HepG2 (cell line): ENCODE measurements at regions not wholly inside any gene's neighbourhood (a gene's known extent, or its start where the extent isn't known, plus 50 kb on each side); places are given as distances from the start of the nearest gene placed in this dataset.

Experiments used
- ATAC-seq: fragments of 200-7000 bp; cut with Tn5 transposase; 3 replicates; pipeline ENCODE4 v1.9.1; 2020; ENCODE audit warnings: mild to moderate bottlenecking, moderate library complexity
- BruUV-seq: library from RNA; stranded (reverse); fragments of 400-500 nt; replicated peaks from 2 replicates; lab custom pipeline; 2021; lab: Mats Ljungman, UMichigan
- CTCF ChIA-PET: fragments of 300-600 bp; formaldehyde crosslinking; extraction: SDS; loops from one replicate; lab custom pipeline; 2021; ENCODE audit warnings: low total read pairs, inconsistent platforms, low intra/inter-chr PET ratio; lab: Yijun Ruan, JAX
- POLR2A ChIA-PET: fragments of 350-600 bp; sonication (Branson Sonifier 250); formaldehyde crosslinking; loops from one replicate; lab custom pipeline; 2020; ENCODE audit warnings: antibody characterized with exemption, inconsistent platforms; lab: Yijun Ruan, JAX
- DNase-seq: peaks from one replicate; pipeline ENCODE4 v3.0.0-alpha.2; 2015; ENCODE audit warnings: low spot score
- FAIRE-seq: peaks from 3 replicates; lab custom pipeline; 2011; peaks lifted over from hg19 to GRCh38; lab: Jason Lieb, UNC
- H2AFZ ChIP-seq: one replicate; pipeline ENCODE4 v1.6.1; 2011; ENCODE audit warnings: low read length, inconsistent platforms
- H3K27ac ChIP-seq: fragments of 300-600 bp; 3 replicates; pipeline ENCODE4 v1.8.0; 2011; ENCODE audit warnings: mixed run types, mild to moderate bottlenecking, mixed read lengths, low read length, inconsistent platforms; ENCODE audit not compliant: insufficient read depth; ENCODE audit errors: extremely low read length
- H3K27me3 ChIP-seq, 2 experiments: fragments of 200-600 bp in 1 of 2; 2 replicates in 1 of 2; 3 replicates in 1 of 2; pipeline versions ENCODE4 v1.6.0 to v1.8.0; 2011; ENCODE audit warnings: low read length in 2 of 2, mild to moderate bottlenecking in 2 of 2, moderate library complexity in 2 of 2, inconsistent platforms in 1 of 2; ENCODE audit not compliant: insufficient read depth in 2 of 2, control insufficient read depth in 1 of 2
- H3K36me3 ChIP-seq, 2 experiments: fragments of 200-600 bp in 1 of 2; replicated peaks in 1 of 2; 2 replicates in 1 of 2; 3 replicates in 1 of 2; pipeline versions ENCODE4 v1.5.1 to v1.8.0; 2011; ENCODE audit warnings: low read length in 2 of 2, inconsistent platforms in 1 of 2; ENCODE audit not compliant: insufficient read depth in 2 of 2, control insufficient read depth in 1 of 2
- H3K4me1 ChIP-seq: 2 replicates; pipeline ENCODE4 v1.5.1; 2012; ENCODE audit warnings: low read length, inconsistent platforms; ENCODE audit not compliant: insufficient read depth
- H3K4me2 ChIP-seq: 2 replicates; pipeline ENCODE4 v1.6.0; 2011; ENCODE audit warnings: low read depth, low read length, inconsistent platforms
- H3K4me3 ChIP-seq, 3 experiments: fragments of 200-600 bp in 1 of 3; sonication (generic), shearing (Covaris generic) in 1 of 3; replicated peaks in 1 of 3; 2 replicates each; pipeline ENCODE4 v1.5.1; 2011 to 2016; ENCODE audit warnings: low read length in 3 of 3, inconsistent platforms in 2 of 3, low read depth in 2 of 3, mild to moderate bottlenecking in 2 of 3, control low read depth in 1 of 3, mixed read lengths in 1 of 3; ENCODE audit not compliant: insufficient read depth in 1 of 3
- H3K79me2 ChIP-seq: one replicate; pipeline ENCODE4 v1.6.1; 2011; ENCODE audit warnings: low read length, inconsistent platforms; ENCODE audit not compliant: insufficient read depth
- H3K9ac ChIP-seq: 2 replicates; pipeline ENCODE4 v1.6.0; 2011; ENCODE audit warnings: mild to moderate bottlenecking, low read depth, low read length, inconsistent platforms; ENCODE audit not compliant: insufficient read depth
- H3K9me3 ChIP-seq: 2 replicates; pipeline ENCODE4 v1.5.1; 2012; ENCODE audit warnings: mild to moderate bottlenecking, low read length
- H4K20me1 ChIP-seq: 2 replicates; pipeline ENCODE4 v1.6.0; 2011; ENCODE audit warnings: inconsistent platforms, mild to moderate bottlenecking, low read length, moderate library complexity; ENCODE audit not compliant: insufficient read depth
- CBX1 ChIP-seq: IDR thresholded peaks from one replicate; pipeline ENCODE4 v1.6.1; 2016; ENCODE audit warnings: antibody characterized with exemption, low read depth
- EHMT2 ChIP-seq: fragments of 200-600 bp; sonication (generic); IDR thresholded peaks from 2 replicates; pipeline ENCODE4 v1.7.0; 2017; ENCODE audit warnings: antibody characterized with exemption, low read depth, low read length, borderline replicate concordance
- FOXP1 ChIP-seq, 2 experiments: fragments of 450-650 bp in 1 of 2; IDR thresholded peaks; 2 replicates each; pipeline ENCODE4 v1.6.1; 2017 to 2018; ENCODE audit warnings: antibody characterized with exemption in 1 of 2
- FUBP1 ChIP-seq: sonication (generic); formaldehyde crosslinking; IDR thresholded peaks from 2 replicates; pipeline ENCODE4 v1.5.1; 2020; ENCODE audit warnings: missing genetic modification reagents, mild to moderate bottlenecking, borderline replicate concordance
- GABPA ChIP-seq, 2 experiments: IDR thresholded peaks; 2 replicates each; pipeline ENCODE4 v1.6.1; 2011 to 2016; ENCODE audit warnings: low read depth in 2 of 2, low read length in 1 of 2, missing biosample characterization in 1 of 2, missing genetic modification characterization in 1 of 2
- GATAD1 ChIP-seq: IDR thresholded peaks from 2 replicates; pipeline ENCODE4 v1.6.1; 2016; ENCODE audit warnings: missing genetic modification reagents, missing compliant biosample characterization
- HMG20A ChIP-seq: IDR thresholded peaks from 2 replicates; pipeline ENCODE4 v1.6.1; 2016; ENCODE audit warnings: borderline replicate concordance
- KMT2A ChIP-seq: sonication (generic); formaldehyde crosslinking; IDR thresholded peaks from 2 replicates; pipeline ENCODE4 v1.4.0; 2020; ENCODE audit warnings: missing genetic modification reagents
- RNF2 ChIP-seq: fragments of 450-650 bp; conservative IDR thresholded peaks from 2 replicates; pipeline ENCODE4 v1.6.1; 2016; ENCODE audit warnings: low read depth
- THAP11 ChIP-seq: IDR thresholded peaks from 2 replicates; pipeline ENCODE4 v1.6.1; 2016; ENCODE audit warnings: missing biosample characterization, missing genetic modification reagents
- ZNF136 ChIP-seq: sonication (generic); formaldehyde crosslinking; IDR thresholded peaks from 2 replicates; pipeline ENCODE4 v1.8.1; 2022; ENCODE audit warnings: low read depth, mild to moderate bottlenecking, moderate library complexity, missing genetic modification reagents
- ZNF205 ChIP-seq: IDR thresholded peaks from 2 replicates; pipeline ENCODE4 v1.6.1; 2018; ENCODE audit warnings: missing biosample characterization, missing genetic modification reagents
- ZNF407 ChIP-seq: sonication (generic); formaldehyde crosslinking; IDR thresholded peaks from one replicate; pipeline ENCODE4 v1.5.1; 2020; ENCODE audit warnings: mild to moderate bottlenecking, missing genetic modification reagents; ENCODE audit errors: not compliant biosample characterization
- ZNF879 ChIP-seq: sonication (generic); formaldehyde crosslinking; IDR thresholded peaks from 2 replicates; pipeline ENCODE4 v1.8.1; 2023; ENCODE audit warnings: missing genetic modification reagents
- whole genome bisulfite sequencing: methylation state at CpG from one replicate; pipeline ENCODE4 v1.1.6; 2017; ENCODE audit warnings: low lambda C conversion rate; 5-methylcytosine and 5-hydroxymethylcytosine counted together
- in situ Hi-C: cut with HindIII; loops from 2 replicates; pipeline ENCODE4 v1.10.0; 2017; ENCODE audit warnings: low pct_unique_long_range_greater_than_20kb; ENCODE audit not compliant: extremely low pct_ligation_motif_present
- intact Hi-C: fragments of 100-400 bp; cut with micrococcal nuclease; formaldehyde crosslinking; loops from one replicate; pipeline ENCODE4 v1.10.0; 2022; ENCODE audit not compliant: unreplicated experiment

DNA sequence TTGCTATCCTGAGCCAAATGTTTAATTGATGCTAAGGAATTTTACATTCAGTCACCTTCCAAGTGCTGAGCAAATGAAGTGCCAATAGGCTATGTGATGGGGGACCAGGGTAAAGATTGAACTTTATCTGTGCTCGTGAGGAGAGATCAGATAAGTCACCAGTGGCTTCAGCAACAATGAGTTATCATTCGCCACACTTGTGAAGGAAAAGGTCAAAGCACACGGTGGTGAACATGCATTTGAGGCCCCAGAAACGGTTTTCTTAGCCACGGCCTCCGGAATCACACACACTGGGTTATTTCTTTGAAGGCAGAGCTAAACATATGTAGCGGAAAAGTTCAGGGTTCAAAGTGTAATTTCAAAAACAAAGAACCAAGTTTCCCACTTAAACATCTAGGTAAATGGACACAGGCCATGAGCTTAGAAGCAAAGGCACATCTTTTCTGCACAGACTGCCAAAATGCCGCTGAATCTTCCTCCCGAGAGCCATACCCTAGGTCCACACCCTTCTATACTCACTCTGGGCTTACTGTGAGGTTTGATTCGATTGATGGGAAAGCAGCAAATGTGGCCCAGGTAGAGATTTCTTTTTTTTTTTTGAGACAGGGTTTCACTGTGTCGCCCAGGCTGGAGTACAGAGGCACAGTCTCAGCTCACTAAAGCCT is 268.5 kb downstream of the SHQ1 start:
- Histone ChIP-seq H3K27me3 (no peaks in the 10 kb centered on the region), H3K4me1 (peaks cover 92% of the 10 kb centered on the region), H4K20me1 (no peaks in the 10 kb centered on the region), H3K79me2 (no peaks in the 10 kb centered on the region), H3K9me3 (no peaks in the 10 kb centered on the region), H3K9ac (peak overlapping the region; percentile 50), H2AFZ (no peak overlapping the region), H3K36me3 (no peaks in the 10 kb centered on the region), H3K27ac (peak overlapping the region; percentile 82), H3K4me3 (peak overlapping the region in 1 of 3 experiments; percentile 10; a peak in 1 of 6 replicates), H3K4me2 (peak overlapping the region; percentile 66)
- POLR2A ChIA-PET: interaction anchor here (1.0 to 5.5 kb wide), 4 partner anchors 8 to 36 kb away, joined by 3 to 46 read pairs (median 9); no protein-coding TSS in a partner anchor
- in situ Hi-C loops (no loop called here), intact Hi-C loops (no loop called here)
- peak; percentile 77 for FAIRE-seq
- WGBS: 6% methylated on average over 11 of the region's 11 CpGs
- BruUV-seq: no TSS peak
- DNase-seq: peak; percentile 87
- ATAC-seq: peak; percentile 83
- CTCF ChIA-PET: no interaction called here
- TF ChIP-seq ZNF205: peak; percentile 43; the same call in 1 of the 2 replicates
- no peak for TF ChIP-seq KMT2A
- peak; percentile 42 for TF ChIP-seq CBX1
- TF ChIP-seq ZNF136 (CRISPR knock-in tag): no peak
- peak; percentile 44; the same call in 1 of the 2 replicates for TF ChIP-seq THAP11 (CRISPR knock-in tag)
- peak; percentile 52; the same call in 1 of the 2 replicates for TF ChIP-seq HMG20A (CRISPR knock-in tag)
- TF ChIP-seq FUBP1: no peak
- TF ChIP-seq FOXP1 (IDR thresholded peaks at IDR 0.05): no peak
- TF ChIP-seq FOXP1 (CRISPR knock-in tag; IDR thresholded peaks at IDR 0.05): peak; percentile 76
- TF ChIP-seq GABPA (IDR thresholded peaks at IDR 0.05; ENCODE audit: low read depth, low read length): no peak
- peak; percentile 66; the same call in 1 of the 2 replicates for TF ChIP-seq GABPA (CRISPR knock-in tag; IDR thresholded peaks at IDR 0.05; ENCODE audit: low read depth)
- peak; percentile 54; the same call in 1 of the 2 replicates for TF ChIP-seq RNF2
- TF ChIP-seq GATAD1 (CRISPR knock-in tag): 0 out of 2 replicates have a peak, but pooled peaks have one; percentile 42
- no peak for TF ChIP-seq ZNF407
- peak; percentile 10; the same call in 1 of the 2 replicates for TF ChIP-seq EHMT2
- peak; percentile 31; the same call in 1 of the 2 replicates for TF ChIP-seq ZNF879 (CRISPR knock-in tag)
